ENCODE measurements at regions not wholly inside any gene's neighbourhood (a gene's known extent, or its start where the extent isn't known, plus 50 kb on each side); places are given as distances from the start of the nearest gene placed in this dataset.

GRCh38 chr10:125243532-125244253, 83.3 kb upstream of the CTBP2 start:
- TF ChIP-seq CTCF (conservative IDR thresholded peaks at IDR 0.05; ENCODE audit: low read depth, low read length), result no peak
- TF ChIP-seq EZH2 (IDR thresholded peaks at IDR 0.05; ENCODE audit: borderline replicate concordance, low read depth, low read length, poor library complexity, severe bottlenecking), result no peak
